Type B pancreatic cell (in vitro differentiated cells): ENCODE measurements at regions not wholly inside any gene's neighbourhood (a gene's known extent, or its start where the extent isn't known, plus 50 kb on each side); places are given as distances from the start of the nearest gene placed in this dataset.

Experiments
- DNase-seq: peaks from one replicate; pipeline ENCODE4 v3.0.0; 2021; ENCODE audit warnings: mixed read lengths; ENCODE audit not compliant: unreplicated experiment; ENCODE audit errors: extremely low spot score
- H3K27ac Mint-ChIP-seq: 2 replicates; pipeline ENCODE4 v1.8.0; 2021; ENCODE audit warnings: mild to moderate bottlenecking, mixed read lengths
- H3K27me3 Mint-ChIP-seq: 2 replicates; pipeline ENCODE4 v1.8.0; 2021; ENCODE audit warnings: mixed read lengths
- H3K36me3 Mint-ChIP-seq: 2 replicates; pipeline ENCODE4 v1.8.0; 2021; ENCODE audit warnings: mixed read lengths
- H3K4me1 Mint-ChIP-seq: one replicate; pipeline ENCODE4 v1.8.0; 2021; ENCODE audit warnings: mixed read lengths; ENCODE audit not compliant: unreplicated experiment
- H3K4me3 Mint-ChIP-seq: 2 replicates; pipeline ENCODE4 v1.8.0; 2021; ENCODE audit warnings: mild to moderate bottlenecking, mixed read lengths
- H3K9me3 Mint-ChIP-seq: 2 replicates; pipeline ENCODE4 v1.8.0; 2021; ENCODE audit warnings: mixed read lengths
- TF ChIP-seq, protein P1 (sequence below): fragments of 200-600 bp; sonication (generic); conservative IDR thresholded peaks from 2 replicates; pipeline ENCODE4 v1.5.0; 2021; ENCODE audit warnings: antibody characterized with exemption, mild to moderate bottlenecking

DNA sequence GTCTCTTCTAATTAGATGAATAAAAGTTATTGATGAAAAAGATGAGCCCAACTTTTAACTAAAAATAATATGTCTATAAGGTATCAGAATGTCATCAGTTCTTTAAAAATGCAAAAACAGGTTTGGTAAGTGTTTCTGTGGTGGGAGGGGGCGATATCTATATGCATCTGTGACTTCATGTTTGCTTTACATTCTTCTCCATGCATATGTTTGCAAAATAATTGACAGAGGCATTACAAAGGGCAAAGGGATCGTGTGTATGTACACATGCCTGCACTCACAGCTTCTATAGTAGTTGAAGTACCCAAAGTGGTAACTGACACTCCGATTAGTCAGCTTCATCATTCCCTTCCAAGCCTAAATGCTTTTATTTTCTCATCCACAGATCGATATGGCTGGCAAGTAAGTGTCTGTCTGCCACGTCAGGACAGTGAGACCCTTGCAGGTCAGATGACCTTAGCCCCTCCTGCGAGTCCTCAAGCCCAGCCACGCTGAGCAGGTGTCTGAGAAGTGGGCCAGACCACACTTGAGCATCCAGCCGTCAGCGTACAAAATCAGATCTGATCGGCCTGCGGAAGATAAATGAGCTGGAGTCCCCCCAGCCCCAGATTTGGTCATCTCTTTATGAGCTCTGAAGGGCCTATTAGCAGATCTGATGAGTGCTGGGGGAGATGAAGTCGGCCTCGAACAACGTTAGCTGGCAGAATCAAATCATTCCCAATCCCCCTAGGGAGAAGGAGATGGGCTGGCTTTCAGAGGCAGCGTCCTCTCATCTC, 369.1 kb downstream of the MAFB start:
- Mint-ChIP-seq H3K4me3 (no peak overlapping the region), H3K4me1 (peaks cover 25% of the 10 kb centered on the region), H3K27ac (no peak overlapping the region), H3K27me3 (no peaks in the 10 kb centered on the region), H3K36me3 (no peaks in the 10 kb centered on the region), H3K9me3 (no peaks in the 10 kb centered on the region)
- no peak for DNase-seq
- TF ChIP-seq, protein P1, sequence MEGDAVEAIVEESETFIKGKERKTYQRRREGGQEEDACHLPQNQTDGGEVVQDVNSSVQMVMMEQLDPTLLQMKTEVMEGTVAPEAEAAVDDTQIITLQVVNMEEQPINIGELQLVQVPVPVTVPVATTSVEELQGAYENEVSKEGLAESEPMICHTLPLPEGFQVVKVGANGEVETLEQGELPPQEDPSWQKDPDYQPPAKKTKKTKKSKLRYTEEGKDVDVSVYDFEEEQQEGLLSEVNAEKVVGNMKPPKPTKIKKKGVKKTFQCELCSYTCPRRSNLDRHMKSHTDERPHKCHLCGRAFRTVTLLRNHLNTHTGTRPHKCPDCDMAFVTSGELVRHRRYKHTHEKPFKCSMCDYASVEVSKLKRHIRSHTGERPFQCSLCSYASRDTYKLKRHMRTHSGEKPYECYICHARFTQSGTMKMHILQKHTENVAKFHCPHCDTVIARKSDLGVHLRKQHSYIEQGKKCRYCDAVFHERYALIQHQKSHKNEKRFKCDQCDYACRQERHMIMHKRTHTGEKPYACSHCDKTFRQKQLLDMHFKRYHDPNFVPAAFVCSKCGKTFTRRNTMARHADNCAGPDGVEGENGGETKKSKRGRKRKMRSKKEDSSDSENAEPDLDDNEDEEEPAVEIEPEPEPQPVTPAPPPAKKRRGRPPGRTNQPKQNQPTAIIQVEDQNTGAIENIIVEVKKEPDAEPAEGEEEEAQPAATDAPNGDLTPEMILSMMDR = no peak

DNA sequence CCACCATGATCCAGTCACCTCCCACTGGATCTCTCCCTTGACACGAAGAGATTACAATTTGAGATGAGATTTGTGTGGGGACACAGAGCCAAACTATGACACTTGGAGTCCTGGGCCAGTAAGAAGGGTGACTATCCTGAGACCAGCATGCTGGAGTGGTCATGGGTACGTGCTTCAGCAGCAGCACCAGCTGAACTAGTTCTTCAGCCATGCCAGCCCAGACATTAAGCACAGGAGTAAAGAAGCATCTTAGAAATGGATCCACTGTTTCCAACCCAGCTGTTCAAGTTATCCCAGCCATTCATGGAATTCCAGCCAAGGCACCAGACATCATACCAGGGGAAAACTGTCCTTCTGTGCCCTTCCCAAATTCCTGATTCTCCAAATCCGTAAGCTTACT, 370.0 kb downstream of the MAFB start:
- DNase-seq = no peak
- no peaks in the 10 kb centered on the region for H3K36me3 Mint-ChIP-seq
- no peaks in the 10 kb centered on the region for H3K27me3 Mint-ChIP-seq
- no peak overlapping the region for H3K4me3 Mint-ChIP-seq
- no peaks in the 10 kb centered on the region for H3K9me3 Mint-ChIP-seq
- TF ChIP-seq, protein P1 = no peak
- peaks cover 25% of the 10 kb centered on the region for H3K4me1 Mint-ChIP-seq
- H3K27ac Mint-ChIP-seq = no peak overlapping the region

GRCh38 chr20:40317156-40317790, 371.8 kb downstream of the MAFB start:
- DNase-seq = no peak
- TF ChIP-seq, protein P1 = no peak
- Mint-ChIP-seq H3K4me3 (no peak overlapping the region), H3K4me1 (peaks cover 15% of the 10 kb centered on the region), H3K27ac (no peak overlapping the region), H3K27me3 (peaks cover 2% of the 10 kb centered on the region), H3K9me3 (no peaks in the 10 kb centered on the region), H3K36me3 (no peaks in the 10 kb centered on the region)

DNA sequence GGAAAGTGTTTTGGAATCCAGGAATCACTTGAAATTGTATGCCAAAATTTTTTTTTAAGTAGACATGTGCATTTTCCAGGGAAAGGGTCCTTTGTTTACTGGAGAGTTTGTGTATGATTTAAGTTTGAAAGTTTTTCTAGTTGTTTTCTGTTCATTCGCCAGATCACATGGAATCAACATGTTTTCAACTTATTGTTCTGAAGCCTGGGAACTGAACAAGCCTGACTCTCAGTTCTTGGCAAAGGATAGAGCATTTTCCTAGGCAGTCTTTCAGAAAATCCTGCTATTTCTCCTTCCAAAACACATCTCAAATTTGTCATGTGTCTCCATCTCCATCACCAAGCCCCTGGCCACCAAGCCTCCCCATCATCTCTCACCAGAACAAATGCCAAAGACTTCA, 374.8 kb downstream of the MAFB start:
- no peaks in the 10 kb centered on the region for H3K36me3 Mint-ChIP-seq
- TF ChIP-seq, protein P1 = no peak
- DNase-seq = no peak
- no peak overlapping the region for H3K27ac Mint-ChIP-seq
- H3K4me1 Mint-ChIP-seq = peaks cover 4% of the 10 kb centered on the region
- H3K9me3 Mint-ChIP-seq = no peaks in the 10 kb centered on the region
- peaks cover 2% of the 10 kb centered on the region for H3K27me3 Mint-ChIP-seq
- no peak overlapping the region for H3K4me3 Mint-ChIP-seq

GRCh38 chr20:40313730-40314129, 375.3 kb downstream of the MAFB start:
- H3K27ac Mint-ChIP-seq = no peak overlapping the region
- H3K4me3 Mint-ChIP-seq = no peak overlapping the region

More at GRCh38 chr20:40313730-40314129, 375.3 kb downstream of the MAFB start:
- TF ChIP-seq, protein P1 = no peak
- Mint-ChIP-seq H3K36me3 (no peaks in the 10 kb centered on the region), H3K27me3 (peaks cover 2% of the 10 kb centered on the region), H3K9me3 (no peaks in the 10 kb centered on the region), H3K4me1 (peaks cover 4% of the 10 kb centered on the region)
- DNase-seq = no peak
